ENCODE measurements at regions not wholly inside any gene's neighbourhood (a gene's known extent, or its start where the extent isn't known, plus 50 kb on each side); places are given as distances from the start of the nearest gene placed in this dataset.
"Not testable (repeated sequence)": the region's sequence is repeated elsewhere in the genome, so short reads cannot be mapped to it uniquely, and the experiment has no call there.

GRCh38 chr1:173257805-173258204 lies 50.7 kb upstream of the TNFSF4 start:
- Mint-ChIP-seq H3K27ac (peak overlapping the region in 1 of 3 donors; percentile 61), H3K36me3 (peaks cover 6% of the 10 kb centered on the region), H3K27me3 (no peaks in the 10 kb centered on the region), H3K4me1 (peaks cover 12 to 15% (median 15%) of the 10 kb centered on the region in 3 donors), H3K4me3 (no peak overlapping the region), H3K9me3 (peaks cover 5 to 21% (median 10%) of the 10 kb centered on the region in 3 donors)

- H3K27ac Mint-ChIP-seq = no peak overlapping the region
- peaks cover 6% of the 10 kb centered on the region for H3K36me3 Mint-ChIP-seq
- peaks cover 14 to 17% (median 15%) of the 10 kb centered on the region in 3 donors for H3K4me1 Mint-ChIP-seq
- no peaks in the 10 kb centered on the region for H3K27me3 Mint-ChIP-seq
- peaks cover 5 to 21% (median 10%) of the 10 kb centered on the region in 3 donors for H3K9me3 Mint-ChIP-seq
- H3K4me3 Mint-ChIP-seq = no peak overlapping the region
Measured at GRCh38 chr1:173258479-173259264, 51.5 kb upstream of the TNFSF4 start.

- peaks cover 16 to 20% (median 17%) of the 10 kb centered on the region in 3 donors for H3K4me1 Mint-ChIP-seq
- H3K36me3 Mint-ChIP-seq, H3K27ac Mint-ChIP-seq, H3K27me3 Mint-ChIP-seq, H3K4me3 Mint-ChIP-seq: not testable (repeated sequence)
- peaks cover 5 to 21% (median 10%) of the 10 kb centered on the region in 3 donors for H3K9me3 Mint-ChIP-seq
Measured at GRCh38 chr1:173260329-173260728, 53.2 kb upstream of the TNFSF4 start.

- no peaks in the 10 kb centered on the region for H3K9me3 Mint-ChIP-seq
- H3K27ac Mint-ChIP-seq = no peak overlapping the region
- H3K4me1 Mint-ChIP-seq = peaks cover 13 to 23% (median 23%) of the 10 kb centered on the region in 3 donors
- H3K36me3 Mint-ChIP-seq = no peaks in the 10 kb centered on the region
- H3K27me3 Mint-ChIP-seq = no peaks in the 10 kb centered on the region
- no peak overlapping the region for H3K4me3 Mint-ChIP-seq
Measured at GRCh38 chr1:173266841-173267240, 59.7 kb upstream of the TNFSF4 start.

GRCh38 chr1:173267453-173267945 lies 60.4 kb upstream of the TNFSF4 start:
- peak overlapping the region in 1 of 3 donors; percentile 8 for H3K27ac Mint-ChIP-seq
- peaks cover 7 to 18% (median 17%) of the 10 kb centered on the region in 3 donors for H3K4me1 Mint-ChIP-seq
- H3K9me3 Mint-ChIP-seq = no peaks in the 10 kb centered on the region
- H3K27me3 Mint-ChIP-seq = no peaks in the 10 kb centered on the region
- no peaks in the 10 kb centered on the region for H3K36me3 Mint-ChIP-seq
- no peak overlapping the region for H3K4me3 Mint-ChIP-seq

GRCh38 chr1:173268261-173268660 lies 61.1 kb upstream of the TNFSF4 start:
- no peaks in the 10 kb centered on the region for H3K27me3 Mint-ChIP-seq
- no peaks in the 10 kb centered on the region for H3K9me3 Mint-ChIP-seq
- no peaks in the 10 kb centered on the region for H3K36me3 Mint-ChIP-seq
- no peak overlapping the region for H3K4me3 Mint-ChIP-seq
- H3K27ac Mint-ChIP-seq = no peak overlapping the region
- peaks cover 4 to 16% (median 15%) of the 10 kb centered on the region in 3 donors for H3K4me1 Mint-ChIP-seq

- Mint-ChIP-seq H3K27ac (no peak overlapping the region), H3K36me3 (no peaks in the 10 kb centered on the region), H3K27me3 (no peaks in the 10 kb centered on the region), H3K4me3 (no peak overlapping the region), H3K4me1 (peaks cover 4 to 16% (median 15%) of the 10 kb centered on the region in 3 donors), H3K9me3 (no peaks in the 10 kb centered on the region)
Measured at GRCh38 chr1:173268786-173269277, 61.7 kb upstream of the TNFSF4 start.

- Mint-ChIP-seq H3K4me3 (no peak overlapping the region), H3K9me3 (no peaks in the 10 kb centered on the region), H3K27me3 (no peaks in the 10 kb centered on the region), H3K27ac (no peak overlapping the region), H3K4me1 (peaks cover 4 to 15% (median 15%) of the 10 kb centered on the region in 3 donors), H3K36me3 (no peaks in the 10 kb centered on the region)
Measured at GRCh38 chr1:173269490-173270230, 62.5 kb upstream of the TNFSF4 start.

GRCh38 chr1:173270243-173270642 lies 63.1 kb upstream of the TNFSF4 start:
- no peaks in the 10 kb centered on the region for H3K9me3 Mint-ChIP-seq
- H3K27ac Mint-ChIP-seq = no peak overlapping the region
- peaks cover 0 to 14% (median 10%) of the 10 kb centered on the region in 3 donors for H3K4me1 Mint-ChIP-seq
- peak overlapping the region in 1 of 4 donors; percentile 1 for H3K4me3 Mint-ChIP-seq
- no peaks in the 10 kb centered on the region for H3K36me3 Mint-ChIP-seq
- H3K27me3 Mint-ChIP-seq = no peaks in the 10 kb centered on the region

GRCh38 chr1:173271021-173271420 lies 63.9 kb upstream of the TNFSF4 start:
- H3K27me3 Mint-ChIP-seq, H3K4me3 Mint-ChIP-seq, H3K9me3 Mint-ChIP-seq, H3K27ac Mint-ChIP-seq, H3K36me3 Mint-ChIP-seq, H3K4me1 Mint-ChIP-seq: not testable (repeated sequence)

- Mint-ChIP-seq H3K9me3 (no peaks in the 10 kb centered on the region), H3K4me1 (peaks cover 0 to 7% (median 0%) of the 10 kb centered on the region in 3 donors), H3K27ac (no peak overlapping the region), H3K36me3 (peaks cover 2% of the 10 kb centered on the region), H3K27me3 (no peaks in the 10 kb centered on the region), H3K4me3 (no peak overlapping the region)
Measured at GRCh38 chr1:173275496-173275895, 68.4 kb upstream of the TNFSF4 start.

- Mint-ChIP-seq H3K27me3 (no peaks in the 10 kb centered on the region), H3K9me3 (no peaks in the 10 kb centered on the region), H3K4me3 (no peak overlapping the region), H3K4me1 (peaks cover 0 to 7% (median 0%) of the 10 kb centered on the region in 3 donors), H3K36me3 (peaks cover 2% of the 10 kb centered on the region), H3K27ac (no peak overlapping the region)
Measured at GRCh38 chr1:173276922-173277800, 70.0 kb upstream of the TNFSF4 start.

GRCh38 chr1:173280899-173281660 lies 73.9 kb upstream of the TNFSF4 start:
- Mint-ChIP-seq H3K9me3 (no peaks in the 10 kb centered on the region), H3K4me3 (no peak overlapping the region), H3K4me1 (peaks cover 0 to 15% (median 0%) of the 10 kb centered on the region in 3 donors), H3K27ac (no peak overlapping the region), H3K36me3 (peaks cover 2% of the 10 kb centered on the region), H3K27me3 (no peaks in the 10 kb centered on the region)

GRCh38 chr1:173285048-173285447 lies 77.9 kb upstream of the TNFSF4 start:
- H3K9me3 Mint-ChIP-seq = peaks cover 0 to 2% (median 0%) of the 10 kb centered on the region in 3 donors
- H3K27ac Mint-ChIP-seq = no peak overlapping the region
- peaks cover 0 to 7% (median 0%) of the 10 kb centered on the region in 3 donors for H3K4me1 Mint-ChIP-seq
- H3K36me3 Mint-ChIP-seq = no peaks in the 10 kb centered on the region
- H3K4me3 Mint-ChIP-seq = no peak overlapping the region
- no peaks in the 10 kb centered on the region for H3K27me3 Mint-ChIP-seq
